ENCODE measurements at regions not wholly inside any gene's neighbourhood (a gene's known extent, or its start where the extent isn't known, plus 50 kb on each side); places are given as distances from the start of the nearest gene placed in this dataset.

GRCh38 chr3:18249126-18249525, 176.0 kb downstream of the SATB1 start:
- Histone ChIP-seq H3K9me3 (no peaks in the 10 kb centered on the region), H3K4me1 (no peaks in the 10 kb centered on the region), H3K27ac (no peak overlapping the region), H3K36me3 (no peaks in the 10 kb centered on the region), H3K27me3 (replicated peaks in 1 of 7) (no peaks in the 10 kb centered on the region), H3K4me3 (no peak overlapping the region)
- 85 to 97% (median 91%) methylated on average over 3 of the region's 3 CpGs for WGBS, 5 donors
- no peak for DNase-seq
- intact Hi-C loops (cut with DNase I; ENCODE audit: low total_unique reads) = no loop called here
- TF ChIP-seq, protein P1, sequence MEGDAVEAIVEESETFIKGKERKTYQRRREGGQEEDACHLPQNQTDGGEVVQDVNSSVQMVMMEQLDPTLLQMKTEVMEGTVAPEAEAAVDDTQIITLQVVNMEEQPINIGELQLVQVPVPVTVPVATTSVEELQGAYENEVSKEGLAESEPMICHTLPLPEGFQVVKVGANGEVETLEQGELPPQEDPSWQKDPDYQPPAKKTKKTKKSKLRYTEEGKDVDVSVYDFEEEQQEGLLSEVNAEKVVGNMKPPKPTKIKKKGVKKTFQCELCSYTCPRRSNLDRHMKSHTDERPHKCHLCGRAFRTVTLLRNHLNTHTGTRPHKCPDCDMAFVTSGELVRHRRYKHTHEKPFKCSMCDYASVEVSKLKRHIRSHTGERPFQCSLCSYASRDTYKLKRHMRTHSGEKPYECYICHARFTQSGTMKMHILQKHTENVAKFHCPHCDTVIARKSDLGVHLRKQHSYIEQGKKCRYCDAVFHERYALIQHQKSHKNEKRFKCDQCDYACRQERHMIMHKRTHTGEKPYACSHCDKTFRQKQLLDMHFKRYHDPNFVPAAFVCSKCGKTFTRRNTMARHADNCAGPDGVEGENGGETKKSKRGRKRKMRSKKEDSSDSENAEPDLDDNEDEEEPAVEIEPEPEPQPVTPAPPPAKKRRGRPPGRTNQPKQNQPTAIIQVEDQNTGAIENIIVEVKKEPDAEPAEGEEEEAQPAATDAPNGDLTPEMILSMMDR (IDR thresholded peaks at IDR 0.05 in 8 of 11, conservative IDR thresholded peaks at IDR 0.05 in 3 of 11) = no peak

GRCh38 chr3:18247776-18248310, 177.3 kb downstream of the SATB1 start:
- Histone ChIP-seq H3K36me3 (no peaks in the 10 kb centered on the region), H3K9me3 (no peaks in the 10 kb centered on the region), H3K4me1 (no peaks in the 10 kb centered on the region), H3K4me3 (no peak overlapping the region), H3K27ac (no peak overlapping the region), H3K27me3 (replicated peaks in 1 of 7) (no peaks in the 10 kb centered on the region)
- no peak for DNase-seq
- no peak for TF ChIP-seq POLR2A (IDR thresholded peaks at IDR 0.05)
- TF ChIP-seq POLR2AphosphoS5 (IDR thresholded peaks at IDR 0.05) = no peak
- TF ChIP-seq, protein P1 (IDR thresholded peaks at IDR 0.05 in 8 of 11, conservative IDR thresholded peaks at IDR 0.05 in 3 of 11) = no peak
- 69 to 85% (median 78%) methylated on average over 2 of the region's 2 CpGs for WGBS, 5 donors
- intact Hi-C loops (cut with DNase I; ENCODE audit: low total_unique reads) = no loop called here

GRCh38 chr3:18247139-18247695, 177.9 kb downstream of the SATB1 start:
- no peaks in the 10 kb centered on the region for H3K27me3 ChIP-seq (replicated peaks in 1 of 7)
- no peak overlapping the region for H3K27ac ChIP-seq
- intact Hi-C loops (cut with DNase I; ENCODE audit: low total_unique reads) = no loop called here
- TF ChIP-seq, protein P1 (IDR thresholded peaks at IDR 0.05 in 8 of 11, conservative IDR thresholded peaks at IDR 0.05 in 3 of 11) = no peak
- TF ChIP-seq POLR2AphosphoS5 (IDR thresholded peaks at IDR 0.05) (no peak), POLR2A (IDR thresholded peaks at IDR 0.05) (no peak)
- H3K4me1 ChIP-seq = no peaks in the 10 kb centered on the region
- no peaks in the 10 kb centered on the region for H3K9me3 ChIP-seq
- no peak for DNase-seq
- no peaks in the 10 kb centered on the region for H3K36me3 ChIP-seq
- no peak overlapping the region for H3K4me3 ChIP-seq

DNA sequence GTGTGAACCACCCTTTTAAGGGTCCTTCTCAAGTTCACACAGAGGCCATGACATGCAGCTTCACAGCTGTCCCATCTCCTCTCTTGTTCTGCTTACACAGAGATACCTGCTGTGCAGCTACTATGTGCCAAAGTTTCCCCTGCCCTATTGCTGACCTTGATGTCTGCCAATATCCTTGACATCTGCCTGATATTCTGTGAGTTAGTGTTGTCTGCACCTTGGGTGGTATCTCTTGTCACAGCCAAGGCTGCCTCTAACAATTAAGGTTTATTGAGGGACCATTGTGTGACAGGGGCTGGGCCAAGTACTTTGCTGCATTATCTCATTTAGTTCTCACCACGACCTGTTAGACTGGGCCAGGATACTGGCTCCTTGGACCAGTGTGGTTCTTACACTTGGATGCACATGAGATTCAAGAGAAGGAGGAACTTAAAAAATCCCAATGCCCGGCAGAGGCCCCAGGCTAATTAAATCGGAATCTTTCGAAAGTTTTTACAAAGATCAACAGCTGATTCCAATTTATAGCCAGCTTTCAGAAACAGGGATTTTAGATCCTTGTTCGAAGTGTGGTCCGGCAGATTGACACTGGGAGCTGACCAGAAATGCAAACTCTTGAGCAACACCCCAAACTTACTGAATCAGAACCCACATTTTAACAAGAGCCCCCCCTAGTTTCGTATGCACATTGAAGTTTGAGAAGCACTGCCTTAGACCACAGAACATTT, 178.6 kb downstream of the SATB1 start:
- intact Hi-C loops (cut with DNase I; ENCODE audit: low total_unique reads) = no loop called here
- H3K9me3 ChIP-seq = no peaks in the 10 kb centered on the region
- WGBS, 5 donors = 59 to 73% (median 65%) methylated on average over 7 of the region's 7 CpGs

More for the DNA sequence above, 178.6 kb downstream of the SATB1 start:
- Histone ChIP-seq H3K27me3 (replicated peaks in 1 of 7) (no peaks in the 10 kb centered on the region), H3K36me3 (no peaks in the 10 kb centered on the region), H3K27ac (no peak overlapping the region), H3K4me1 (no peaks in the 10 kb centered on the region), H3K4me3 (no peak overlapping the region)
- DNase-seq = no peak
- TF ChIP-seq POLR2A (IDR thresholded peaks at IDR 0.05) = no peak
- no peak for TF ChIP-seq POLR2AphosphoS5 (IDR thresholded peaks at IDR 0.05)
- TF ChIP-seq, protein P1 (IDR thresholded peaks at IDR 0.05 in 8 of 11, conservative IDR thresholded peaks at IDR 0.05 in 3 of 11) = no peak
